AG09319 (cell line): ENCODE measurements at regions not wholly inside any gene's neighbourhood (a gene's known extent, or its start where the extent isn't known, plus 50 kb on each side); places are given as distances from the start of the nearest gene placed in this dataset.

ENCODE experiments used
- DNase-seq: peaks from one replicate; pipeline ENCODE4 v3.0.0-alpha.2; 2010; ENCODE audit warnings: low read depth; ENCODE audit errors: extremely low read depth
- TF ChIP-seq, protein P1 (sequence below): IDR thresholded peaks from 2 replicates; pipeline ENCODE4 v1.5.1; 2011; ENCODE audit warnings: low read depth, mild to moderate bottlenecking, inconsistent platforms, low read length, moderate library complexity

DNA sequence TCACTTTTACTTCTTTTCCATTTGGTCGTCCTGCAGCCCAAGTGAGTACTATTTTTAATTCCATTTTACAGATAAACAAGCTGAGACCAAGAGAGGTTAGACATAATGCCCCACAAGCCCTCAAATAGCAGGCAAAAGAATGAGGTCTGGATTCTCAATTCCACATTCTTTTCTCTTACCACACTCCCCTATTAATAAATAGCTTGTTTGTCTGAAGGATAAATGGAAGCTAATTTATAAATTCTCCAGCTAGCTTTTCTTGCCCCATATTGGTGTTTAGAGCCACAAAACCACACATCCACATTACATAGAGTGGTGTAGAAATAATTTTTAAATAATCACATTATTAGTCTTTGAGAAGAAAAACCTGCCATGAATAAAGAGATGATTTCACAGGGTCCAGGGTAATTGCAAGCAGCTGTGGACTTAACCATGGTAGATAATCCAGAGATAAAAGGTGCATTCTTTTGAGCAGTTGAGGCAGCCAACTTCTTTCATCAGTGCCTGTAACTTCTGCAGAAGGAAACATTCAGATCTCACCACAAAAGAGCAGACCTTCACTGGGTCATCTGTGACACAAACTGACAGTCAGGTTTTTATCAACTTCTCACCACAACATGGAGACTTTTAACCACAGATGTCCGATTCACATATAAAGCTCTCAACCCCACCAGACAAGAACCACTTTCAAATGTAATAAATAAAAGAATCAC lies 313.4 kb upstream of the STT3B start:
- TF ChIP-seq, protein P1, sequence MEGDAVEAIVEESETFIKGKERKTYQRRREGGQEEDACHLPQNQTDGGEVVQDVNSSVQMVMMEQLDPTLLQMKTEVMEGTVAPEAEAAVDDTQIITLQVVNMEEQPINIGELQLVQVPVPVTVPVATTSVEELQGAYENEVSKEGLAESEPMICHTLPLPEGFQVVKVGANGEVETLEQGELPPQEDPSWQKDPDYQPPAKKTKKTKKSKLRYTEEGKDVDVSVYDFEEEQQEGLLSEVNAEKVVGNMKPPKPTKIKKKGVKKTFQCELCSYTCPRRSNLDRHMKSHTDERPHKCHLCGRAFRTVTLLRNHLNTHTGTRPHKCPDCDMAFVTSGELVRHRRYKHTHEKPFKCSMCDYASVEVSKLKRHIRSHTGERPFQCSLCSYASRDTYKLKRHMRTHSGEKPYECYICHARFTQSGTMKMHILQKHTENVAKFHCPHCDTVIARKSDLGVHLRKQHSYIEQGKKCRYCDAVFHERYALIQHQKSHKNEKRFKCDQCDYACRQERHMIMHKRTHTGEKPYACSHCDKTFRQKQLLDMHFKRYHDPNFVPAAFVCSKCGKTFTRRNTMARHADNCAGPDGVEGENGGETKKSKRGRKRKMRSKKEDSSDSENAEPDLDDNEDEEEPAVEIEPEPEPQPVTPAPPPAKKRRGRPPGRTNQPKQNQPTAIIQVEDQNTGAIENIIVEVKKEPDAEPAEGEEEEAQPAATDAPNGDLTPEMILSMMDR = no peak
- DNase-seq = no peak

DNA sequence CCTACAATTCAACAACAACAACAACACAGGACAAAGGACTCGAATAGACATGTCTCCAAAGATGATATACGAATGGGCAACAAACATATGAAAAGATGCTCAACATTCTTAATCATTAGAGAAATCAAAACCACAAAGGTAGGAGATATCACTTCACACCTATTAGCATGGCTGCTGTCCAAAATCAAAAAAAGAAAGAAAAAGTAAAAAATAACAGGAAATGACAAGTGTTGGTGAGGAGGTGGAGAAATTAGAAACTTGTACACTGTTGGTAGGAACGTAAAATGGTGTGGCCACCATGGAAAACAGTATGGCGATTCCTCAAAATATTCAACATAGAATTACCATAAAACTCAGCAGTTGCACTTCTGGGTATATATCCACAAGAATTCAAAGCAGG lies 312.3 kb upstream of the STT3B start:
- DNase-seq = no peak
- TF ChIP-seq, protein P1 = no peak

DNA sequence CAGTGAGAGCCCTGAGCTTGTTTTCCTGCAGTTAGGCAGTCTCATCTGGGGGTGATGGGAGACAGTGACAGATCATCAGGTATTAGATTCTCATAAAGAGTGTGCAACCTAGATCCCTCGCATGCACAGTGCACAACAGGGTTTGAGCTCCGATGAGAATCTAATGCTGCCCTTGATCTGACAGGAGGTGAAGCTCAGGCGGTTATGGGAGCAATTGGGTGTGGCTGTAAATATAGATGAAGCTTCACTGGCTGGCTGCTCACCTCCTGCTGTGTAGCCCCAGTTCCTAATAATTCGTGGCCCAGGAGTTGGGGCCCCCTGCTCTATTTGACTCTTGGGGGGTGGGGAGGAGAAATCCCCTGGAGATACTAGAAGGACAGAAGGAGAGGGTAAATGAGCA lies 309.4 kb upstream of the STT3B start:
- DNase-seq = no peak
- TF ChIP-seq, protein P1 = no peak

DNA sequence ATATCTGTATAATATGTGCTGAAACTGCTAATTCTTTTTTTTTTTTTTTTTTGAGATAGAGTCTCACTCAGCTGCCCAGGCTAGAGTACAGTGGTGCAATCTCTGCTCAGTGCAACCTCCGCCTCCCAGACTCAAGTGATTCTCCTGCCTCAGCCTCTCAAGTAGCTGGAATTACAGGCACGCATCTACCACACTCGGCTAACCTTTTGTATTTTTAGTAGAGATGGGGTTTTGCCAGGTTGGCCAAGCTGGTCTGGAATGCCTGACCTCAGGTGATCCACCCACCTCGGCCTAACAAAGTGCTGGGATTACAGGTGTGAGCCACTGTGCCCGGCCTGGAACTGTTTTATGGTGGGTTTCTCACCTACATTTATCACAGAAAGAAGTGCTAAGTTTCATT lies 307.8 kb upstream of the STT3B start:
- no peak for DNase-seq
- TF ChIP-seq, protein P1 = no peak

DNA sequence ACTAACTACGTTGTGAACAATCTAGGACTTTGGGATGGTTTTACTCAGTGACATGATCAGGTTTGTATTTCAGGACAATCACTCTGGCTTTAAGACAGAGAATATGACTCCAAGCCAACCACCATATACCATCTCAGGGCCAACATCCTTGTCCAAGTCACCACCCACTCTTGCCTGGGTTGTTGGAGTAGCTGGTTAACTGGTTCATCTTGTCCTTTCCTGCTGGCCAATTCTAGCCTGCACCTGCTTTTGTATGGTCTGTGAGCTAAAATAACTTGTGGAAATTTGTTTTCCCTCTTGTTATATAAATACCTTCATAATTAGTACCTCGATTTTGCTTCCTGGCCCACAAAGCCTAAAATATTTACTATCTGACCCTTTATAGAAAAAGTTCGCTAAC lies 306.8 kb upstream of the STT3B start:
- no peak for DNase-seq
- TF ChIP-seq, protein P1 = no peak

DNA sequence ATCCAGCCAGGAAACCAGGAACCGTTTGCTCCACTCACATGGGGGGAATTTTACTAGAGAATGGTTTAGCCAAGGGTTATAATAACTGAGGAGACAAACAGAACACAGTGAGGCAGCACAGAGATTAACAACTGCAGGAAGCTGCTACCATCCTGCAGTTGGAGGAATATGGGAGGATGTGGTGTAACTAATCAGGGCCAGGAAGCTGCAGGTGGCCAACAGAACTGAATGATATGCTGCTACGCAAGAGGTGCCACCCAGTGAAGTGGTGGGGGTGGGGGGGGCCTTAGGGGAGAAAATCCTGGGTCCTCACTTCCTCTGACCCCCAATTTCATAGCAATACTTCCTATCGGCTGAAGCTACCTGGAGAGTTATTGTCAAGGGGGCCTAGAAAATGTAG lies 306.4 kb upstream of the STT3B start:
- no peak for DNase-seq
- TF ChIP-seq, protein P1 = no peak

DNA sequence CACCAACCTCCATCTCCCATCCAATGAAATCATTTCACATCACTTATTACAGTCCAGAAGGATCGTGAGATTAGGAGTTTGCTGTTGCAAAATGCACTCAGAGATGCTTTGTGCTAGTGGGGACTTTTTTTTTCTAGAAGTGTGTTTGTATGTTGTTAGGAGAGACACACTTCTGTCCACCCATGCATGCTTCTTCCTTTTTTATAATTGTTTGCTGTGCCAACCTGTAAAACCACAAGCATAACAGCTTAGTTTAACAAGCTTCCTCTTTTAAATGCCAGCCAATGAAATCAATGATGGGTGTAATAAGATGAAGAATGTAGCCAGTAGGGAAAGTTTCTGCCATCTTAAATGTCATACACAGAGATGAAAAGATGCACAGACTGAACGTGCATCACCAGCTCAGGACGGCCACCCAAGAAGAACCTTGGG lies 305.6 kb upstream of the STT3B start:
- TF ChIP-seq, protein P1 = no peak
- no peak for DNase-seq
